ENCODE measurements at regions not wholly inside any gene's neighbourhood (a gene's known extent, or its start where the extent isn't known, plus 50 kb on each side); places are given as distances from the start of the nearest gene placed in this dataset.
"Not testable (repeated sequence)": the region's sequence is repeated elsewhere in the genome, so short reads cannot be mapped to it uniquely, and the experiment has no call there.

GRCh38 chr6:133802861-133803260 is 86.1 kb upstream of the TCF21 start:
- no peak for DNase-seq

- no peak for DNase-seq
Measured at GRCh38 chr6:133804265-133804664, 84.6 kb upstream of the TCF21 start.

DNA sequence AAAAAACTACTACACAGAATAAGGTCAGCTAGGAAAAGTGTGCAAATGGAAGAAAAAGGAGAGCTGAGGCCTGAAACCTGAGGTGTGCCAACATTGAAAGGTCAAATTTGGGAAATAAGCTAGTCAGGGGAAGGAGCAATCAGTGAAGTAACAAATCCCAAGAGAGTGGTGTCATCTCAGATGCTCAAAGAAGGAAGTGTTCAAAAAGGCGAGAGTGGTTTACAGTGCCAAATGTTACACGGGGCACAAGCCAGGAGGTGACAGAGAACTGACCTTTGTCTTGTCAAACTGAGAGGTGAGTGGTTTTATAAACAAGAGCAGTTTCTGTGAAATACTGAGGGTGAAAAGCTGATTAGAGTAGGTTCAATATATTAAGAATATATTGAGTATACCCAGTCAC is 83.0 kb upstream of the TCF21 start:
- no peak for DNase-seq

DNA sequence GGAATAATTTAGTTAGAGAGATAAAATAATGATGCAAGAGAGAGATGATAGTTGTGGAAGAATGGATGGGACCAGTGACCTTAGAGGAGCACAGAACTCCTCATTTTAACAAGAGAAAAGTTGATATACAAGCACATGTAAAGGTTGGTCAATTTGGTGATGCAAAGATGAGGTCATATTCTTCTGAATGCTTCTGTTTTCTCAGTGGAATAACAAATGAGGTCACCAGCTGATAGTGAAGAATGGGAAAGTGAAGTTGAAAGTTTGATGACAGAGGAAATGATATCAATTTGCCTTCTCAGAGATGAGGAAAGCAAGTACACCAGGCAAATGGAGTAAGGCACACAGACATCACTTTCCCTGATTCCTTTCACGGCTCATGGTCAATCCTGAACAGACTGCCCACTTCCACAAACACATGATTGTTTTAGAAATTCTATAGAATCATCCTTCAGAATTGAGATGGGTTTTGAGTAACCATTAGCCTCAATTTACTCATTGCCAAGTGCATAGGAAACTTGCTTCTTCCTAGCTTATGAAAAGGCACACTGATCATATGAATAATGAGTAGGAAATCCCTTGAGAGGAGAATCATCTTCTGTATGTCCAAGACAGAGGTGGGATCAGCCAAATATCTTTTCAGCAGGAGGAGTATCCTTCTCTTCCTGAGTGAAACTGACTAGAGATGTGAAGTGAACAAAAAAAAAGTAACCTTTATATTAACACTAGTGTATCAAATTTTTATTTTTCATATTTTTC is 82.4 kb upstream of the TCF21 start:
- DNase-seq: no peak

GRCh38 chr6:133807501-133807900 is 81.4 kb upstream of the TCF21 start:
- DNase-seq: no peak

GRCh38 chr6:133809406-133809805 is 79.5 kb upstream of the TCF21 start:
- no peak for DNase-seq

GRCh38 chr6:133811557-133811956 is 77.4 kb upstream of the TCF21 start:
- DNase-seq: no peak

DNA sequence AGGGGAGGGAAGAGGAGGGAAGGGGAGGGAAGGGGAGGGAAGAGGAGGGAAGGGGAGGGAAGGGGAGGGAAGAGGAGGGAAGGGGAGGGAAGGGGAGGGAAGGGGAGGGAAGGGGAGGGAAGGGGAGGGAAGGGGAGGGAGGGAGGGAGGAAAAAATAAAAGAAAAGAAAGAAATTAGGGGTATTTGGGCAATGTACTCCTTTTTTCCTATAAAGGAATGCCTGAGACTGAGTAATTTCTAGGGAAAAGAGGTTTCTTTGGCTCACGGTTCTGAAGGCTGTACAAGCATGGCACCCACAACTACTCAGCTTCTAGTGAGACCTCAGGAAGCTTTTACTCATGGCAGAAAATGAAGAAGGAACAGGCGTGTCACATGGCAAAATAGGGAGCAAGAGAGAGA is 76.5 kb upstream of the TCF21 start:
- DNase-seq: not testable (repeated sequence)

DNA sequence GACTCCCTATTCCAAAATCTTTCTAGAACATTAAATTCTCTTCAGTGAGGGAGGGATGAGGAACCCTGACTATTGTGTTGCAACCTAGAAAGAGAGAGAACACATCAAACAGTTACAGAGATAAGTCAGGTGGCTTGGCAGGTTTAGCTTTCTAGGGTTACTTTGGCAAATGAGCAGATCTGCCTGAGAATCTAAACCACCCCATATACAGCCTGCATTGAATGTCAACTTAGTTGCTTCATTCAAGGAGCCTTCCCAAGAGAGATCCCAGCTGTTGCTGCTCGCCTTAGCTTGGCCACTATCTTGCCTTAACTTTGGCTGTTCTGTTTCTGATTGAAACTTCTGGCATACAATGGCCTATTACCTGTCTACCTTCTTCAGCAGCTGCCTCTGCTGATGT is 74.7 kb upstream of the TCF21 start:
- DNase-seq: no peak

DNA sequence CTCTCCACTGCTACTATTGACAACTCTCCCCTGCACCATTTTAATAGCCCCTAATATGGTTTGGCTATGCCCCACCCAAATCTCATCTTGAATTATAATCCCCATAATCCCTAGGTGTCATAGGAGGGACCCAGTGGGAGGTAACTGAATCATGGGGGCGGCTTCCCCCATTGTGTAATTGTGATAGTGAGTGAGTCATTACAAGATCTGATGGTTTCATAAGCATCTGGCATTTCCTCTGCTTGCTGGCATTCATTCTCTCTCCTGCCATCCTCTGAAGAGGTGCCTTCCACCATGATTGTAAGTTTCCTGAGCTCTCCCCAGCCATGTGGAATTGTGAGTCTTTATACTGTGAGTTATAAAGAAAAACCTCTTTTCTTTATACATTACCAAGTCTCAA is 74.1 kb upstream of the TCF21 start:
- no peak for DNase-seq

DNA sequence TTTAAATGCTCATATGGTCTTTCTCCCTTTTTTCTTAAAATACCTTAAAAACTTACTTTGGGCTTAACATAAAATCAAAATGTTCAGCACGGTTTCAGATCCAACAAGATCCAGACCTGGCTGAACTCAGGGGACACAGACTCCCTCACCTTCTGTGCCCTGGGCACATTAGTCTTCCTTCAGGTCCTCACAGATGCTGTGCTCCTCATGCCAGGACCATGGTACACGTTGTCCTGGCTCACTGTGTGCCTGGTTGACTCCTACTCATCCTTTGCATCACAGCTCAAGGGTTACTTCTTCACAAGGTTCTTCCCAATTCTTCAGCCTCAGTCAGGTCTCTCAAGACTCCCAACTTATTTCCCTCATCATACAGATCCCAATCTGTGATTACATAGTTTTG is 73.6 kb upstream of the TCF21 start:
- DNase-seq: no peak

DNA sequence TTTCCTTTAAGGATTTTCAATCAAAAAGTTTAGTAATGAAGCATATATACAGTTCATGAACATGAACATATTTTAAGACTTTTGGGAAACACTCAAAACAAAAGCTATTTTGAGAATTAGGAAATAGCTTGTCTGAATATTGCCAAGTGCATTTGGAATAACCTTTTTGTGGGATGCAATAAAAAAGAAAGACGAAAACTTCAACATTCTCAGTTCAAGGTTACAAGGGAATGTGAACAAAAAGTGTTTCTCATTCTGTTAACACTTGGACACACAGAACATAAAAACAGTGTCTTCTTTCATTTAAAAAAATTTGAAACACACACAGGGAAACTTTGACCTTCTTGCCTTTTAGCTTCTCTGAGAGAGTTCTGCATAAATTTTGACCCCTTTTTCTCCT is 72.7 kb upstream of the TCF21 start:
- DNase-seq: no peak

- peak; percentile 34 for DNase-seq
Measured at GRCh38 chr6:133817460-133818047, 71.4 kb upstream of the TCF21 start.

DNA sequence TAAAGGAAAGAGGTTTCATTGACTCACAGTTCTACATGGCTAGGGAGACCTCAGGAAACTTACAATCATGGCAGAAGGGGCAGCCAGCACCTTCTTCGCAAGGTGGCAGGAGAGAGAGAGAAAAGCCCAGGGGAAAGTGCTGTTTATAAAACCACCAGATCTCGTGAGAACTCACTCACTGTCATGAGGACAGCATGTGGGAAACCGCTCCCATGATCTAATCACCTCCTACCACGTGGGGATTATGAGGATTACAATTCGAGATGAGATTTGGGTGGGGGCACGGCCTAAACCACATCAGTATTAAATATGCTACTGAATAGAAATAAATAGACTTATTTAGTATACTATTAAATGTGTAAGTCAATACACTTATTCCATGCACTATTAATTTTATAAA is 70.6 kb upstream of the TCF21 start:
- no peak for DNase-seq

DNA sequence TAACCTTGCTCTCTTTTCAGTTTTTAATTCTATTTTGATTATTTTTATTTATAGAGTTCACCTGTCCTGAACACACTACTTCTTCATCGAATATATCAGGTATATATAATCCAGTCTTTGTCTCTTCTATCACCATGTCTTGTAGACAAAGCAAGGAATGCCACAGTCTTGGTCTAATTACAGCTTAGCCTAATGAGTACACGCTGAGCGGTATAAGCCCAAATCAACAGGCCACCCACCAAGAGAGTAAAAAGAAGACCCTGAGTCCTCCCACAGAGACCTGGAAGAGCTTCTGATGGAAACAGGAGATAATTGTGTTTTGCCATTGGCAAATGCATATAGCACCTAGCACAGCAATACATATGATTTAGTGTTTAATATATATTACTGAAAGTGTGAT is 68.7 kb upstream of the TCF21 start:
- DNase-seq: no peak

DNA sequence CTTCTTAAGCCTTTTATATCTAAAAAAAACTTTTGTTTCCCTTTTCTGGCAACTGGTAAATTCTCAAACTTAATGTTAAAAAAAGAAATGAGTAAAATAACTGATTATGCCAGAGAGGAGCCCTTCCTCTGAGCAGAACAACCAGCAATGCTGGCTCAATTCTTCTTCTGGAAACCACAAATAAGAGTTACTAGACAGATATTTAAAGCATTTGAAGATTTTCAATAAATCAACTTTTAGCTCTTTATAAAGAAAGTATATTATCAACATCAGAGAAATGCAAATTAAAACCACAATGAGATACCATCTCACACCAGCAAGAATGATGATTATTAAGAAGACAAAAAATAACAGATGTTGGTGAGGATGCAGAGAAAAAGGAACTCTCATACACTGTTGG is 61.1 kb upstream of the TCF21 start:
- no peak for DNase-seq

DNA sequence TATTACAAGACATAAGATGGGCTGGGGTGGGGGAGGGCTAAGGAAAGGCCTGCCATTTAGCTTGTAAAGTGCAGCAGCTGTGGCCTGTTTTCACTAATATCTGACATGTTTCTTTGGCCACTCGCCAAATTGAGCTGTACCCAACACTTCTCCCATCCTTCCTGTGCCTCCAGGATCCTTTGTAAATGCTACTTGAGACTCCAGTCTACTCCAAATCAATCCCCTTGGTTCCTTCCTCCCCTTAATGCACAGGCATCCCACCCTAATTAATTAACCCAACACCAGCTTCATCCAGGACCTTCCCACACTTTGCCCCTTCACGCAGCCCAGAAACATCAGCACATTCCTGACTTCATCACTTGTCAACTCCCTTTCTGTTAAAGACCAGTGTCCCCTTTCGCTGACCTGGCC is 55.0 kb upstream of the TCF21 start:
- DNase-seq: no peak

DNA sequence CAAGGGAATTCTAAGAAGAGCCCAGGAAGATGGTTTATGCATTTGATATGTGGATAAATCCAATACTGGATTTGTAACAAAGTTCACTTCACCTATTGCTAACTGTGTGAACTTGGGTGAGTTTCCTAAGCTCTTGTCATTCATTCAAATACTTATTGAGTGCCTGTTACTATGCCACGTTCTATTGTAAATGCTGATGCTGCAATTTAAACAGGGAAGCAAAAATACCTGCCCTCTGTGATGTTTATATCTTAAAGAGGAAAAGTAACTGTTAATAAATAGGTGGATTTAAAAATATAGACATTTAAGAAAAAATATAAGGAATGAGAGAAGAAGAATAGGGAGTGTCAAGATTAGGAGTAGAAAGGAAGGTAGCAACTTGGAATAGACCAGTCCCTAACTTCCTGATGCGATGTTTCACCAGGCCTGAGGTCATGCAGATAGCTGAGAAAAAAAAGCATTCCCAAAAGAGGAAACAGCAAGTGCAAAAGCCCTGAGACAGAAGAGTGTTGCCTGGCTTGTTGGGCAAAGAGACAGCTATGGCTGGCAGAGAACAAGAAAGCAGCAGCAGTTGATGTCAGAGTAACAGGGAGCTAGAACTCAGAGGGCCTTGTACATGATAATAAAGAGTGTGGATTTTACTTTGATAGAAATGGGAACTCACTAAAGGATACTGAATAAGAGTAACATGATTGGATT is 54.3 kb upstream of the TCF21 start:
- DNase-seq: no peak

DNA sequence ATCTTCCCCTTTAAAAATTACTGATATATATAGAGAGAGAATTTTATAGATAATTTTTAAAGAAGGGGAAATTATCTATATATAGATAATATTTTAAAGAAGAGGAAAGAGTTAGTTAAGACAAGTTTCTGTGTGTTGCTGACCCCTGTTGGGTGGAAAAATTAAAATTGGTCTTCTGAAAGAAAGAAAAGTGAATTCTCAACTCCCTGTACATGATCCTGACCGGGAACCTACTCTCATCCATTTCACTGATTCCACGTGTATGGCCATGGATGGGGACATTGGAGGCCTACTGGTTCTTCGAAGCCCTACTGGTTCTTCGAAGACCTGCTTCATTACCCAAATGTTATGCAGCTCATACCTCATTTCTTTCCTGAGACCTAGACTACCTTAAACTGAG is 53.0 kb upstream of the TCF21 start:
- DNase-seq: no peak

DNA sequence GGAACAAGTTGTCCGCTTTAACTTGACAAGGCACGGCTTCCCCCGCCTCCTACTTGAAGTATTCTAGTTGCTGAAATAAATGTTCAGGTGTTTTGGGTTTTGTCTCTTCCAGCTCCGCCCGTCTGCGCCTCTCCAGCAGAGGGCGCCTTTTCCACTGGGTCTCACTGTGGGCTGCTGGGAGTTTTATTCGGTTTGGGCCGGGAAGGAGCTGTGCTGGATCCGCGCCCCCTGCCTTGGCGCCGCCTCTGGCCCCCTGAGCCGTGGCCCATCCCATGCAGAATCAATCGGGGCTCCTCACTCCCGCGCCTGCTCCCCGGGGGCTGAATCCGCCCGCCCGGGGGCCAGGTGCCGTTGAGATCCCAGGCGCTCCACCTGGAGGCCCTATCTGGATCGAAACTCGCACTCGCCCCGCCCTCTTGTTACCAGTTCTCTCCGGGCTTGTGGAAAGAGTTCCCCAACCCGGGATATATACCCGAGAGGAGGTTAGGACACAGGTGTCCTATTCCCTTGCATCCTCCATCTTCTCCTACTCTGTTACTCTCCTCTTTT is 51.0 kb upstream of the TCF21 start:
- DNase-seq: peak; percentile 66

Data from hematopoietic multipotent progenitor cell treated with erythropoietin and hydrocortisone succinate and interleukin-3 and kit ligand, for 4 days (in vitro differentiated cells).